Mesenchymal stem cell (in vitro differentiated cells and primary cell): ENCODE measurements at regions not wholly inside any gene's neighbourhood (a gene's known extent, or its start where the extent isn't known, plus 50 kb on each side); places are given as distances from the start of the nearest gene placed in this dataset.

Source experiments
- DNase-seq: peaks from one replicate; pipeline ENCODE4 v3.0.0-alpha.2; 2013
- H2AFZ ChIP-seq: one replicate; pipeline ENCODE4 v1.6.1; 2013; ENCODE audit warnings: low read depth, mild to moderate bottlenecking, control low read depth, inconsistent platforms, low read length, moderate library complexity
- H2AK5ac ChIP-seq: 2 replicates; pipeline ENCODE4 v1.6.1; 2013; ENCODE audit warnings: low read length, moderate library complexity, mild to moderate bottlenecking, inconsistent platforms; ENCODE audit not compliant: severe bottlenecking
- H2BK120ac ChIP-seq: one replicate; pipeline ENCODE4 v1.6.1; 2013; ENCODE audit warnings: low read depth, mild to moderate bottlenecking, inconsistent platforms, low read length, moderate library complexity
- H2BK12ac ChIP-seq, 2 experiments: one replicate each; pipeline ENCODE4 v1.6.1; 2013; ENCODE audit warnings: inconsistent platforms in 2 of 2, low read length in 2 of 2, mild to moderate bottlenecking in 2 of 2, moderate library complexity in 2 of 2, control low read depth in 1 of 2
- H2BK15ac ChIP-seq: one replicate; pipeline ENCODE4 v1.6.1; 2013; ENCODE audit warnings: mild to moderate bottlenecking, low read depth, inconsistent platforms; ENCODE audit not compliant: poor library complexity, severe bottlenecking
- H2BK5ac ChIP-seq: 2 replicates; pipeline ENCODE4 v1.6.1; 2013; ENCODE audit warnings: low read depth, mild to moderate bottlenecking, low read length, control low read depth, inconsistent platforms; ENCODE audit not compliant: poor library complexity, severe bottlenecking
- H3K14ac ChIP-seq, 2 experiments: one replicate each; pipeline ENCODE4 v1.6.1; 2013; ENCODE audit warnings: inconsistent platforms in 2 of 2, low read length in 2 of 2, control low read depth in 1 of 2, mild to moderate bottlenecking in 1 of 2, moderate library complexity in 1 of 2
- H3K18ac ChIP-seq, 2 experiments: one replicate each; pipeline ENCODE4 v1.6.1; 2013; ENCODE audit warnings: inconsistent platforms in 2 of 2, low read length in 2 of 2, control low read depth in 1 of 2, low read depth in 1 of 2, mild to moderate bottlenecking in 1 of 2
- H3K23ac ChIP-seq, 2 experiments: one replicate each; pipeline ENCODE4 v1.6.1; 2013; ENCODE audit warnings: inconsistent platforms in 2 of 2, low read length in 2 of 2, mild to moderate bottlenecking in 2 of 2, moderate library complexity in 2 of 2, control low read depth in 1 of 2
- H3K27ac ChIP-seq: 2 replicates; pipeline ENCODE4 v1.5.1; 2013; ENCODE audit warnings: mild to moderate bottlenecking, moderate library complexity, low read length, control low read depth, inconsistent platforms; ENCODE audit not compliant: poor library complexity, severe bottlenecking
- H3K27me3 ChIP-seq, 2 experiments: 2 replicates each; pipeline versions ENCODE4 v1.6.1 to v1.7.0; 2013; ENCODE audit warnings: low read length in 2 of 2, mild to moderate bottlenecking in 2 of 2, moderate library complexity in 2 of 2, control low read depth in 1 of 2, inconsistent platforms in 1 of 2; ENCODE audit not compliant: control insufficient read depth in 1 of 2, insufficient read depth in 1 of 2
- H3K36me3 ChIP-seq, 2 experiments: 2 replicates each; pipeline versions ENCODE4 v1.6.1 to v1.7.0; 2013; ENCODE audit warnings: low read length in 2 of 2, control low read depth in 1 of 2, inconsistent platforms in 1 of 2, low read depth in 1 of 2, mild to moderate bottlenecking in 1 of 2; ENCODE audit not compliant: insufficient read depth in 2 of 2, control insufficient read depth in 1 of 2
- H3K4ac ChIP-seq, 2 experiments: one replicate each; pipeline ENCODE4 v1.6.1; 2013; ENCODE audit warnings: inconsistent platforms in 2 of 2, low read length in 2 of 2, mild to moderate bottlenecking in 2 of 2, moderate library complexity in 2 of 2, control low read depth in 1 of 2, low read depth in 1 of 2
- H3K4me1 ChIP-seq: 2 replicates; pipeline ENCODE4 v1.6.1; 2013; ENCODE audit warnings: low read depth, low read length, control low read depth; ENCODE audit not compliant: control insufficient read depth, insufficient read depth
- H3K4me2 ChIP-seq: 2 replicates; pipeline ENCODE4 v1.6.1; 2013; ENCODE audit warnings: low read length, mild to moderate bottlenecking, inconsistent platforms; ENCODE audit not compliant: poor library complexity, severe bottlenecking
- H3K4me3 ChIP-seq, 2 experiments: 2 replicates each; pipeline versions ENCODE4 v1.5.1 to v1.7.0; 2013; ENCODE audit warnings: low read length in 2 of 2, mild to moderate bottlenecking in 2 of 2, control low read depth in 1 of 2, low read depth in 1 of 2; ENCODE audit not compliant: insufficient read depth in 1 of 2
- H3K79me1 ChIP-seq: replicated peaks from 2 replicates; pipeline ENCODE4 v1.6.1; 2013; ENCODE audit warnings: mild to moderate bottlenecking, control low read depth, low read length, inconsistent platforms; ENCODE audit not compliant: poor library complexity, severe bottlenecking
- H3K9ac ChIP-seq: 2 replicates; pipeline ENCODE4 v1.7.0; 2013; ENCODE audit warnings: mild to moderate bottlenecking, low read length, moderate library complexity
- H3K9me3 ChIP-seq: 2 replicates; pipeline ENCODE4 v1.7.0; 2013; ENCODE audit warnings: mild to moderate bottlenecking, low read length; ENCODE audit not compliant: control insufficient read depth
- H4K8ac ChIP-seq: one replicate; pipeline ENCODE4 v1.6.1; 2013; ENCODE audit warnings: inconsistent platforms, mild to moderate bottlenecking, low read length, moderate library complexity
- H4K91ac ChIP-seq: one replicate; pipeline ENCODE4 v1.6.1; 2013; ENCODE audit warnings: mild to moderate bottlenecking, low read length, inconsistent platforms
- WGBS: methylation state at CpG from one replicate; pipeline ENCODE4 v1.1.7; 2013; ENCODE audit warnings: mixed read lengths; 5-methylcytosine and 5-hydroxymethylcytosine counted together

DNA sequence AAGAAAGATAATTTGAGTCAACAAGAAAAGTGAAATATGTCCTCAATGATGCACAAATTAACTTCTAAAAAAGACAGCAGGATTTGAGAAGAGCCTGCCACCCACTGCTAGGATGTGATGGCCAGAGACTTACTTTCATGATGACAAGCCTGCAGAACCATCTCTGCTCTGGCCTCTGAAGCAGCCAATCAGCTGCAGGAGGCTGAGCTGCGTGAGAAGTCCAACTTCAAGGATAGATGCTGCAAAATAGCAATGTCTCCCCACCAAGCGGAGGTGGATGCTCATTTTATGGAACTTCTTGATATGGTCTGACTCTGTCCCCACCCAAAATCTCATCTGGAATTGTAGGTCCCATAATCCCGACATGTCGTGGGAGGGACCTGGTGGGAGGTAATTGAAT lies 53.1 kb downstream of the CYRIA start:
- no peak overlapping the region for H2BK12ac ChIP-seq
- no peaks in the 10 kb centered on the region for H3K9me3 ChIP-seq
- no peak for DNase-seq
- H3K14ac ChIP-seq: no peak overlapping the region
- peaks cover 11% of the 10 kb centered on the region for H3K4me1 ChIP-seq
- no peak overlapping the region for H3K23ac ChIP-seq
- H2AFZ ChIP-seq: no peak overlapping the region
- H3K4ac ChIP-seq: no peak overlapping the region
- peaks cover 39% of the 10 kb centered on the region for H3K79me1 ChIP-seq
- no peak overlapping the region for H4K91ac ChIP-seq
- H4K8ac ChIP-seq: no peak overlapping the region
- no peak overlapping the region for H3K27ac ChIP-seq
- no peak overlapping the region for H3K18ac ChIP-seq
- H2AK5ac ChIP-seq: no peak overlapping the region
- H3K36me3 ChIP-seq: peaks cover 0 to 33% of the 10 kb centered on the region in 2 experiments
- H2BK120ac ChIP-seq: no peak overlapping the region
- H3K9ac ChIP-seq: no peak overlapping the region
- no peak overlapping the region for H3K4me3 ChIP-seq
- no peak overlapping the region for H3K4me2 ChIP-seq
- H2BK15ac ChIP-seq: no peak overlapping the region
- 92% methylated on average over 2 of the region's 4 CpGs for WGBS
- no peaks in the 10 kb centered on the region for H3K27me3 ChIP-seq
- H2BK5ac ChIP-seq: no peak overlapping the region

DNA sequence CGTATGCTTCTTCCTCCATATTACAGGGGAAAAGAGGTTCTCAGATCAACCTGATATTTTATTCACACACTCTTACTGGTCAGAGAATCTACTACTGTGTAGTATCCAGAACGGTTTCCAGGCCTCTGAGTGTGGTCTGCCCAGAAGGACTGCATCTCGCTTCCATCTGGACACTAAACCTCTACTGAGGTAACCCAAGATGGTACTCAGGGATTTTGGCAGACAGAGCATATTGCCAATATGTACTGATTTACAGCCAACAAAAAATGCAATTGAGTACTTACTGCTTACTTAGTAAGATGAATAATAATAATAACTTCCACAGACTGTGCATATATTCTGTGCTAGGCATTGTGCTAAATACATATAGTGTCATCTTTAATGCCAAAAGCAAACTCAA lies 55.8 kb downstream of the CYRIA start:
- H4K8ac ChIP-seq: no peak overlapping the region
- H2BK120ac ChIP-seq: no peak overlapping the region
- H3K4ac ChIP-seq: no peak overlapping the region
- DNase-seq: no peak
- H2BK5ac ChIP-seq: no peak overlapping the region
- H3K9ac ChIP-seq: peak overlapping the region; percentile 52
- H3K18ac ChIP-seq: no peak overlapping the region
- no peak overlapping the region for H3K4me2 ChIP-seq
- H3K4me3 ChIP-seq: no peak overlapping the region
- no peaks in the 10 kb centered on the region for H3K27me3 ChIP-seq
- no peaks in the 10 kb centered on the region for H3K9me3 ChIP-seq
- H3K4me1 ChIP-seq: peaks cover 9% of the 10 kb centered on the region
- no peak overlapping the region for H3K14ac ChIP-seq
- no peak overlapping the region for H2AK5ac ChIP-seq
- 82% methylated on average over 3 of the region's 3 CpGs for WGBS
- H4K91ac ChIP-seq: no peak overlapping the region
- peaks cover 36% of the 10 kb centered on the region for H3K79me1 ChIP-seq
- no peak overlapping the region for H3K27ac ChIP-seq
- H3K36me3 ChIP-seq: peaks cover 0 to 21% of the 10 kb centered on the region in 2 experiments
- no peak overlapping the region for H2AFZ ChIP-seq
- no peak overlapping the region for H3K23ac ChIP-seq
- H2BK15ac ChIP-seq: no peak overlapping the region
- H2BK12ac ChIP-seq: no peak overlapping the region

DNA sequence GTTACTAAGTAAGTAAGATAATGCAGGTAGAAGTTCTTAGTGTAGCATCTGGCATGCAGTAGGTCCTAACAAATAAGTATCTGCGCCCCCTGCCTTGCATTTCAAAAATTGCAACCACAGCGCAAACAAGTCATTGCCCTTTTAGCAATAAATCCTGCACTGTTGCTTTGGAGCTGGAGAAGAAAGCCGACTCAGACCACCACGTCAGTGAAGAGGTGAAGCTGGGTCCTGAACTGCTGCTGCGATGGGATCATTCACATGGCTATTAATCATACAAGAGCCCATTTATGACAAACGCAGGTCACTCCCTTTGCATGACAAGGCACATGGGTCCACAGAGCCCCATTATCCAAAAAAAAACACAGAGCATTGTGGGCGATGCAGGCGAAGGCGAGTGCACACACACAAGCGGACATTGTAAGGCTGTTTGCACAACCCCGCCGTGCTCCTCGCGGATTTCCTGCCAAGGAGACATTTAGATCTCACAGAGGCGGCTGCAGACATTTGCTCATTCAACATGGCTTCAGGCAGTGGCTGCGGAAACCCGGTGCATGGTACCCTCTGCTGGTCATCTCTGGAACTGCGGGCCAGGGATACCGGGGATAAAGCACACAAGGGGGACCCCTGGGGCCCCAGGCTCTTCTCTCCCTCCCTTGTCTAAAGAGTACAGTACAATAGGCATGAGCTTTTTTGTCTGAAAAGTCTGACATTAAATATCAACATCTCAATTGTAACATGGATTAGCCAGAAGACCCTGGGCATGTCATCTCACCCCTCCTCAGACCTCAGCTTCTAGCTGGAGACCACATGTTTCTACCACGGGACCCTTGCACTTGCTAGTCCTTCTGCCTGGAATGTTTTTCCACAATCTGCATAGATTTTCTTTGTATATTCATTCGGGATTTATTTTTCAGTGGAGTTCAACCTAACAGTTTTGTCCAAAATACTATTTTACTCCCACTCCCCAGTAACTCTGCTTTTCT lies 56.7 kb downstream of the CYRIA start:
- Histone ChIP-seq H3K36me3 (peaks cover 0 to 25% of the 10 kb centered on the region in 2 experiments), H4K8ac (peak overlapping the region; percentile 19), H3K9me3 (no peaks in the 10 kb centered on the region), H3K4me2 (peak overlapping the region; percentile 72), H3K27ac (peak overlapping the region; percentile 58), H3K14ac (peak overlapping the region in 1 of 2 experiments; percentile 82), H4K91ac (no peak overlapping the region), H3K4me3 (peak overlapping the region; percentile 41 to 77), H3K27me3 (no peaks in the 10 kb centered on the region), H3K18ac (peak overlapping the region in 1 of 2 experiments; percentile 75), H2BK120ac (no peak overlapping the region), H2AK5ac (no peak overlapping the region), H2BK15ac (no peak overlapping the region), H2BK5ac (no peak overlapping the region), H3K4me1 (peaks cover 7% of the 10 kb centered on the region), H2BK12ac (no peak overlapping the region), H2AFZ (peak overlapping the region; percentile 46), H3K9ac (peak overlapping the region; percentile 52), H3K4ac (no peak overlapping the region), H3K79me1 (peaks cover 39% of the 10 kb centered on the region), H3K23ac (no peak overlapping the region)
- DNase-seq: peak; percentile 91
- WGBS: 5% methylated on average over 21 of the region's 21 CpGs

DNA sequence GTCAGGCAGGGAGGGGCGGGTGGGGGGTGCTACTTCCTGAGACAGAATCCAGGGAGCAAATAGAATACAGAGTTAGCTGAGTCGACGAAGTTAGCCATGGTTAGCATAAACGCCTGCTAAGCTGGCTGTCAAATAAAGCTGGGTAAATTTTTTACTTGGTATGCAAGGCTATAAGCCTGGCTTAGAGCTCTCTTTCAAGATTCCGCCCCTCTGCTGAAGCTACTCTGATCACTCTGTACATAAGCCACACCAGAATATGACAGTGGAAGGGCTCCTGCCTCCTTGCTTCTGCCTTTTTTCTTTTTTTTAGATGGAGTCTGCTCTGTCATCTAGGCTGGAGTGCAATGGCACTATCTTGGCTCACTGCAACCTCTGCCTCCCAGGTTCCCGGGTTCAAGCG lies 58.3 kb downstream of the CYRIA start:
- H3K36me3 ChIP-seq: peaks cover 0 to 25% of the 10 kb centered on the region in 2 experiments
- H2BK5ac ChIP-seq: no peak overlapping the region
- no peak overlapping the region for H2AFZ ChIP-seq
- H2BK15ac ChIP-seq: no peak overlapping the region
- no peaks in the 10 kb centered on the region for H3K9me3 ChIP-seq
- no peak overlapping the region for H3K23ac ChIP-seq
- H3K4me2 ChIP-seq: no peak overlapping the region
- H3K14ac ChIP-seq: no peak overlapping the region
- no peak overlapping the region for H2BK120ac ChIP-seq
- no peak overlapping the region for H4K8ac ChIP-seq
- no peak overlapping the region for H4K91ac ChIP-seq
- peaks cover 44% of the 10 kb centered on the region for H3K79me1 ChIP-seq
- H3K9ac ChIP-seq: no peak overlapping the region
- H3K18ac ChIP-seq: no peak overlapping the region
- peaks cover 9% of the 10 kb centered on the region for H3K4me1 ChIP-seq
- 82% methylated on average over 7 of the region's 7 CpGs for WGBS
- no peak overlapping the region for H2AK5ac ChIP-seq
- no peak overlapping the region for H2BK12ac ChIP-seq
- no peak overlapping the region for H3K4ac ChIP-seq
- no peak for DNase-seq
- H3K4me3 ChIP-seq: no peak overlapping the region
- H3K27ac ChIP-seq: no peak overlapping the region
- no peaks in the 10 kb centered on the region for H3K27me3 ChIP-seq
